SK-N-SH treated with all-trans-retinoic acid at 6 μM for 48 hours (cell line): ENCODE measurements at regions not wholly inside any gene's neighbourhood (a gene's known extent, or its start where the extent isn't known, plus 50 kb on each side); places are given as distances from the start of the nearest gene placed in this dataset.

Source experiments
- ATAC-seq: fragments of 200-7000 bp; cut with Tn5 transposase; 3 replicates; pipeline ENCODE4 v1.9.1; 2020; ENCODE audit warnings: mild to moderate bottlenecking, moderate library complexity
- ARNTL ChIP-seq: fragments of 450-650 bp; formaldehyde crosslinking; IDR thresholded peaks from 2 replicates; pipeline ENCODE4 v1.5.0; 2020; ENCODE audit warnings: low read depth, mild to moderate bottlenecking, moderate library complexity, borderline replicate concordance
- BACH2 ChIP-seq: fragments of 250-450 bp; sonication (Bioruptor Pico); IDR thresholded peaks from 2 replicates; pipeline ENCODE4 v1.9.0; 2021; ENCODE audit warnings: mild to moderate bottlenecking, borderline replicate concordance
- CREB5 ChIP-seq: fragments of 250-450 bp; sonication (Bioruptor Pico); IDR thresholded peaks from 2 replicates; pipeline ENCODE4 v1.5.1; 2020; ENCODE audit warnings: low read depth, mild to moderate bottlenecking, moderate library complexity
- CSDC2 ChIP-seq: fragments of 250-450 bp; sonication (Bioruptor Pico); IDR thresholded peaks from 2 replicates; pipeline ENCODE4 v1.5.0; 2020; ENCODE audit warnings: mild to moderate bottlenecking, moderate library complexity
- CSRNP3 ChIP-seq: fragments of 250-450 bp; sonication (Bioruptor Pico); IDR thresholded peaks from 2 replicates; pipeline ENCODE4 v1.5.1; 2021; ENCODE audit warnings: mild to moderate bottlenecking, moderate library complexity
- ESRRG ChIP-seq: fragments of 250-450 bp; sonication (Bioruptor Pico); IDR thresholded peaks from 2 replicates; pipeline ENCODE4 v1.6.1; 2021; ENCODE audit warnings: mild to moderate bottlenecking
- GLIS3 ChIP-seq: fragments of 250-450 bp; sonication (Bioruptor Pico); IDR thresholded peaks from 2 replicates; pipeline ENCODE4 v1.5.0; 2020; ENCODE audit warnings: mild to moderate bottlenecking, moderate library complexity
- ISL1 ChIP-seq: fragments of 250-450 bp; sonication (Bioruptor Pico); IDR thresholded peaks from 2 replicates; pipeline ENCODE4 v2.1.2; 2022; ENCODE audit warnings: mild to moderate bottlenecking, moderate library complexity
- OSR1 ChIP-seq: fragments of 250-450 bp; sonication (Bioruptor Pico); IDR thresholded peaks from 2 replicates; pipeline ENCODE4 v1.8.0; 2022; ENCODE audit warnings: moderate library complexity, mild to moderate bottlenecking, inconsistent platforms
- PATZ1 ChIP-seq: fragments of 250-450 bp; sonication (Bioruptor Pico); IDR thresholded peaks from 2 replicates; pipeline ENCODE4 v1.8.0; 2020; ENCODE audit warnings: mild to moderate bottlenecking, moderate library complexity, borderline replicate concordance
- POU6F1 ChIP-seq: fragments of 250-450 bp; sonication (Bioruptor Pico); IDR thresholded peaks from 2 replicates; pipeline ENCODE4 v1.8.0; 2021; ENCODE audit warnings: low read depth, mild to moderate bottlenecking, moderate library complexity, borderline replicate concordance
- RARB ChIP-seq: fragments of 250-450 bp; sonication (Bioruptor Pico); IDR thresholded peaks from 2 replicates; pipeline ENCODE4 v1.8.0; 2021; ENCODE audit warnings: mild to moderate bottlenecking, moderate library complexity
- SNAI2 ChIP-seq: fragments of 250-450 bp; sonication (Bioruptor Pico); IDR thresholded peaks from 2 replicates; pipeline ENCODE4 v1.5.0; 2020; ENCODE audit warnings: mild to moderate bottlenecking, moderate library complexity
- TCF4 ChIP-seq: fragments of 250-450 bp; sonication (Bioruptor Pico); IDR thresholded peaks from 2 replicates; pipeline ENCODE4 v1.8.0; 2021; ENCODE audit warnings: mild to moderate bottlenecking, moderate library complexity, borderline replicate concordance
- TOX ChIP-seq: fragments of 250-450 bp; sonication (Bioruptor Pico); IDR thresholded peaks from 2 replicates; pipeline ENCODE4 v1.8.0; 2021; ENCODE audit warnings: mild to moderate bottlenecking, moderate library complexity, borderline replicate concordance
- TSHZ2 ChIP-seq: fragments of 250-450 bp; sonication (Bioruptor Pico); IDR thresholded peaks from 2 replicates; pipeline ENCODE4 v1.5.0; 2020; ENCODE audit warnings: mild to moderate bottlenecking, moderate library complexity
- ZC3H10 ChIP-seq: fragments of 250-450 bp; sonication (Bioruptor Pico); IDR thresholded peaks from 2 replicates; pipeline ENCODE4 v1.5.1; 2021; ENCODE audit warnings: mild to moderate bottlenecking, moderate library complexity
- ZFP3 ChIP-seq: fragments of 250-450 bp; sonication (Bioruptor Pico); IDR thresholded peaks from 2 replicates; pipeline ENCODE4 v1.5.0; 2020; ENCODE audit warnings: mild to moderate bottlenecking, moderate library complexity
- ZFP30 ChIP-seq: fragments of 450-650 bp; formaldehyde crosslinking; IDR thresholded peaks from 2 replicates; pipeline ENCODE4 v1.5.0; 2022; ENCODE audit warnings: mild to moderate bottlenecking, moderate library complexity
- ZNF565 ChIP-seq: fragments of 450-650 bp; formaldehyde crosslinking; conservative IDR thresholded peaks from 2 replicates; pipeline ENCODE4 v1.5.0; 2020; ENCODE audit warnings: low read depth, mild to moderate bottlenecking, moderate library complexity
- ZNF70 ChIP-seq: fragments of 450-650 bp; formaldehyde crosslinking; IDR thresholded peaks from 2 replicates; pipeline ENCODE4 v1.5.0; 2020; ENCODE audit warnings: mild to moderate bottlenecking, moderate library complexity

GRCh38 chr5:121762426-121762825 is 89.3 kb upstream of the FTMT start:
- no peak for ATAC-seq
- TF ChIP-seq CSDC2 (CRISPR knock-in tag) (no peak), ZFP30 (CRISPR knock-in tag) (no peak), CREB5 (CRISPR knock-in tag) (no peak), RARB (CRISPR knock-in tag) (no peak), ZNF70 (CRISPR knock-in tag) (no peak), SNAI2 (CRISPR knock-in tag) (no peak), ZFP3 (CRISPR knock-in tag) (no peak), ZNF565 (CRISPR knock-in tag) (no peak), TCF4 (CRISPR knock-in tag) (no peak), GLIS3 (no peak), BACH2 (CRISPR knock-in tag) (no peak), TOX (CRISPR knock-in tag) (no peak), PATZ1 (no peak), POU6F1 (CRISPR knock-in tag) (no peak), OSR1 (CRISPR knock-in tag) (no peak), ISL1 (CRISPR knock-in tag) (no peak), ARNTL (CRISPR knock-in tag) (no peak), ESRRG (no peak), ZC3H10 (CRISPR knock-in tag) (no peak)

GRCh38 chr5:121763665-121764064 is 88.0 kb upstream of the FTMT start:
- TF ChIP-seq OSR1 (CRISPR knock-in tag) (no peak), PATZ1 (no peak), ISL1 (CRISPR knock-in tag) (no peak), POU6F1 (CRISPR knock-in tag) (no peak), CREB5 (CRISPR knock-in tag) (no peak), GLIS3 (no peak), ESRRG (no peak), ARNTL (CRISPR knock-in tag) (no peak), TSHZ2 (CRISPR knock-in tag) (no peak), ZFP3 (CRISPR knock-in tag) (no peak), ZFP30 (CRISPR knock-in tag) (no peak), BACH2 (CRISPR knock-in tag) (no peak), ZC3H10 (CRISPR knock-in tag) (no peak), SNAI2 (CRISPR knock-in tag) (no peak), RARB (CRISPR knock-in tag) (no peak), CSRNP3 (CRISPR knock-in tag) (no peak)
- TF ChIP-seq, all 23 proteins: peak for 0
- no peak for ATAC-seq
